D341Med (cell line): ENCODE measurements at regions not wholly inside any gene's neighbourhood (a gene's known extent, or its start where the extent isn't known, plus 50 kb on each side); places are given as distances from the start of the nearest gene placed in this dataset.

Experiments
- DNase-seq: peaks from one replicate; pipeline ENCODE4 v3.0.0; 2012; ENCODE audit warnings: low spot score

DNA sequence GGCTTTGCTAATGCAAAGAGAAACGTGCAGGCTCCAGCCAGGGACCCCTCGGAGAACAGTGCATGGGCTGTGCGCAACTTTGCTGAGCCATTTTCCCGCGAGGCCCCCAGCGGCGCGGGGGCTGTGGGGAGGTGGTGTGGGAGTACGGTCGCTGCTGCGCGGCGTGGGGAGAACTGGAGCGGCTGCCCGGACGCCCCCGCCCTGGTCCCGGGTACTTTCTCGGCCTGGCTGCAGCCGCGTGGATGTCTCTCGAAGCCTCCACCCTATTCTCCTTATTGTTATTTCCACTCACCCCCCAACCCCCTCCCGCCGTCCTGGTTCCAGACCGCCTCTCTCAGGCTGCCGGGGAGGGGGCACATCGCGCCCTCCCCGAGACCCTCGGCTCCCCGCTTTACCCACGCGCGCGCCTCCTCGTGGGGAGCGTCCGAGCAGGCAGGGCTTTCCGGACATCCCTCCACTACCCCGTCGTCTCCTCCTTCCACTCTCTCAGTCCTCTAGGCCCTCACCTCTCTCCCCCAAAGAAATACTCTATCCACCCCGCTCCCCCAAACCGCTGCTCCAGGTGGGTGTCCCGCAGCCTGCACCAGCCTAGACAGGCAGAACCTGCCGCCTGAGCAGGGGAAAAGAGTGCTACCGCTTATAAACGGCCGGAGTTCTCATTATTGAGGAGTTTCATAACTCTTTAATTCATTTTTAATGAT lies 68.6 kb upstream of the TBCA start:
- DNase-seq, result no peak

DNA sequence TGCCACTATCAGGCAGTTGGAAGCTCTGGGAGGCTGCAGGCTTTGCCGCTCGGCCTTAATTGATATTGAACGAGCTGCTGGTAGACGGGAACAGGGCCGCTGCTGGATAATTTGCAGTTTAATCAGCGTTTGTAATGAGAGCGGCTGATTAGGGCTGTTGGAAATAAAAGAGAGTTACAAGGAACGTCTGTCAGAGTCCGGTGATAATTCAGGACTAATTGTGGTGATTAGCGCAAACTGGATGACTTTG lies 68.2 kb upstream of the TBCA start:
- DNase-seq, result no peak

DNA sequence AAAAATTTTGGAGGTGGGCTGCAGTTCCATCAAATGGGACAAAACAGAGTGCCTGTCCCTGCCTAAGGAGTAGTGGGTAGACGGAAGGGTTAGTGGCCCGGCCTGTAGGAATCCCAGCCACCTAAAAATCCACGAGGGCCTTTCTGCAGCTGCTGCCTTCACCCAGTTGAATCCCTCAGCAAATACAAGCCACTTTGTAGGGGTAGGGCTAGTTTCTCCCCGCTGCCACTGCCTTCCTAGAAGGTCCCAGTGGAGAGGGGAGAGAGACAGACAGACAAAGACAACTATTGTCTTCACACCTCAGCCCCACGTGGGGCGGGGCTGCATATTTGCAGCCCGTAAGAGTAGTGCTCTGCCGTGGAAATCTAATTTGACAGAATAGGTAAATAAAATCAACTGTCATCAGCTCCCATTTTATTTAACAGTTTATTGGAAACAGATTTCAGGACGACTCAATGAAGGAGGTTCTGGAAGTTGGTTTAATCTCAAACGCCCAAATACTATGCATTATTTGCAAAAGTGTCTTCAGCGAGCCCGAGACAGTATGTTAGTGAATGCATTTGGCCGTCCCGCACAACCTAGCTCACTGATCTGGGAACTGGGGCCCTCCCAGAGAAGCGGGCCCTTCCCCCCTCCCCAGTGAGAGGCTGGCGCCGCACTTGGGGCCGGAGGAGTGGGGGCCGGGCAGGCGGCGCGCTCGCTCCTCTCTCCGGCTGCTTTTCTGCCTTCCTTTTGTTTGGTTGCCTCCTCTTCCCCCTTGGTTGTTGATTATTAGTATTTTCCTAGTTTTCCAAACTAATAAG lies 67.6 kb upstream of the TBCA start:
- no peak for DNase-seq

DNA sequence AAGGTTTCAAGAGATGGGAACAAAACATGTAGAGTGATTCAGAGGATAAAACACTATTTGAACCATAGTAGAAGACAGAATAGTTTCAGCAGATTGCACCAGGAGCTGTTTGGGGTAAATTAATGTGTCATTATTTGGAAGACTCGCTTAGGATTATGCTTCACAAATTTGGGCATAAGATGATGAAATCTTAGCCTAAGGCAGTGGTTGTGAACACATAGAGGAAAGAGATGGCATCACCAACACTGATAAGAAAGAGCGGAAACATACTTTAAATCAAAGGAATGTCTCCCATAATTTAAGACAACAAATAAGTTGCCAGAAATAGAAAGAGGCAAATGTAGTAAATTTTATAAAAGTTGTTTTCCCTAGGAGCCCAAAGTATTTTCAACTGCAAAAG lies 66.1 kb upstream of the TBCA start:
- DNase-seq, result no peak

DNA sequence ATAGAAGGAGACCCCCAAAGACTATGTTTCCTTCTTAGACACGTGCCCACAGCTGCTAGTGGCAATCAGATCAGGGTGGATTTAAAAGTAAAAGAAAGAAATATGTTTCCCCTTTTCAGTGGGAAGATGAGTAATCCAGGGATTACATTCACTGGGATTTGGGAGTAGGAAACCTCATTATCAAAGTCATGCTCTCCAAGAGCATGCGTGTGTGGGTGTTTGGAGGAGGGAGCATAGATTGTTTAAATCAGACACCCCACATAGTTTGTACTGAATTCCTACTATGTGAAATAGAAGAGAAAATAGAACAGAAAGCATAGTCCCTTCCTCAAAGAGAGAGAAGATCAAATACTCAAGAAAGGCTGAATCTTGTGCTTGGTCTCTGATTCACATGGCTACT lies 65.5 kb upstream of the TBCA start:
- DNase-seq, result no peak

DNA sequence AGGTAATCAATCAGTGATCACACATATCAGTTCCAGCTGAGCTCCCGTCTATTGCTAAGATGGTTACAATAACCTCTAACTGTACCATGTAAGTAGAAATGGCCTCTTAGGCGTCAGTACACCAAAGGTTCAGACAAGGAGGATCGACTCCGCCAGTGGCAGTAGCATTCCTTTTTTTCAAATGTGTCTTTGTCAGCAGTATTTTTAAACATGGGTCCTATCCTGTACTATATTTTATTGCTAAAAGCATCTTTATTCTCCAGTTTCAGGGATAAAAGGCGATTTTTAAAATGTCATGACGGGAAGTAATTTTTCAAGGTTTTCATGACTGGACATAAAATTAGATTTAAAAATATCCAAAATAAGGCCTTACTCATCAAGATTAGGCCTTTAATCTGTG lies 64.8 kb upstream of the TBCA start:
- DNase-seq, result no peak

DNA sequence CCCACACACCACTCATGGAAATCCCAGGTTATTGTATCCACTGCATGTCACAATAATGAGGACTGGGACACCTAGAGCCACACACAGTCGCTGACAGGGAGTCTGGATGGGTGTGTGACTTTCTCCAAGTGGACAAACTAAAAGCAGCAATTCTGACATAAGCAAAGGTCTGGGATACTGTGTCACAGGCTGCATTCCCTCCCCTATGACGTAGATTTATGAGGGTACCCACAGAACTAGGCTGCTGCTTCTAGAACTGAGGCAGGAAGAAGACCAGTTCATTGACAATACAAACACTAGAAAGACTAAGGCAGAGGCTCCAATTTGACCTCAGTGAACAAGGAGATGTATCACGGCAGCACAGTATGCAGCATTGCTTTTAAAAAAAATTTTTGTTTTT lies 63.6 kb upstream of the TBCA start:
- no peak for DNase-seq

DNA sequence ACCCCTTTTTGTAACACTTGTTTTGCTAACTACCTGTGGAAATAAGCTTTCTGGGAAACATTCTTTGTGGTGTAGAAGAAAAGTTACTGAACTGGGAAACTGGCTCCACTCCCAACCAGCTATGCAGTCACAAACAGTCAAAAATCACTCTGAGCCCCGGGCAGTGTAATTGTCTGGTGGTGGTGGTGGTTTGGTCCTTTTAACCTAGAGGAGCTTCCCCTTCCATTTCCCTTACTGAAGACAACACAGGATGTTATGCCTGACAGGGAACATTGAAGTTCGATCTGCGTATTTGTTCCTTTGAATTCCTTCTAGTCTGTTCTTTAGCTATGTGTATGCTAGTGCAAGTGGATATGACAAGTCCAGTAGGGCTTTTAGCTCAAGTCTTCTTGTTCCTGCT lies 56.8 kb upstream of the TBCA start:
- DNase-seq, result no peak

DNA sequence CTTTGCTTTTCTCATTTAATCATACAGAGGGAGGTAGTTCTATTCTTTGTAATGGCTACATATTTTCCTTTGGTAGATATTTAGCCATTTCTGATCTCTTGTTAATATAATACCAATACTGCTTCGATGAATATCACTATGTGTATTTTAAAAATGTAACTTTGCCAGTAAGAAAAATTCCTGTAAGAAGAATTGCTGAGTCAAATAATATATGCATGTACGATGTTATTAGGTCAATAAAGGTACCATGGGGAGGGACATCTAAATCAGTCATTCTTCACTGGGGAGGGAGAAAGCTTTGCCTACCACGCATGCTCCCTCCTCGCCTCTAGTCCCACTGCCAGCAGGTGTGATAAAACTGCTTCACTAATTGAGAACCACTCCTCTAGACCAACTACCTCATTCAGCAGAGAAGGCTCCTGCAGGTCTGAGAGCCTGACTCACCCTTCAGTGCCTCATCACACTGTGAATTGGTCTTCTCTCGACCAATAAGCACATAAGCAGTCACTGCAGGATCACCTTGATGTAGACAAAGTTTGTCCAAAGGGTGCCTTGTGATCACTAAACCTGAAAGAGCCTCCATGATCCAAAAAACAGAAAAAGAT lies 56.1 kb upstream of the TBCA start:
- no peak for DNase-seq

DNA sequence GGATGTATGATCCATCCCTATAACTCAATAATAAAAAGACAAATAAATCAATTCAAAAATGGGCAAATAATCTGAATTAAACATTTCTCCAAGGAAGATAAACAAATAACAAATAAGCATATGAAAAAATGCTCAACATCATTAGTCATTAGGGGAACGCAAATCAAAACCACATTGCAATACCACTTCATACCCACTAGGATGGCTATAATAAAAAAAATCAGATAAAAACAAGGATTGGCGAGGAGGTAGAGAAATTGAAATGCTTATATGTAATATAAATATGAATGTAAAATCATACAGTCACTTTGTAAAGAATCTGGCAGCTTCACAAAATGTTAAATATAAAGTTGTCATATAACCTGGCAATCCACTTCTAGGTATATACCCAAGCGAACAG lies 52.3 kb upstream of the TBCA start:
- no peak for DNase-seq
